Activated T-cell treated with anti-CD3 and anti-CD28 coated beads, Interleukin-2, amount 50 U/mL, for 1 hour (primary cell): ENCODE measurements at regions not wholly inside any gene's neighbourhood (a gene's known extent, or its start where the extent isn't known, plus 50 kb on each side); places are given as distances from the start of the nearest gene placed in this dataset.

Experiments used
- DNase-seq: peaks from one replicate; pipeline ENCODE4 v3.0.0-alpha.2; 2020

DNA sequence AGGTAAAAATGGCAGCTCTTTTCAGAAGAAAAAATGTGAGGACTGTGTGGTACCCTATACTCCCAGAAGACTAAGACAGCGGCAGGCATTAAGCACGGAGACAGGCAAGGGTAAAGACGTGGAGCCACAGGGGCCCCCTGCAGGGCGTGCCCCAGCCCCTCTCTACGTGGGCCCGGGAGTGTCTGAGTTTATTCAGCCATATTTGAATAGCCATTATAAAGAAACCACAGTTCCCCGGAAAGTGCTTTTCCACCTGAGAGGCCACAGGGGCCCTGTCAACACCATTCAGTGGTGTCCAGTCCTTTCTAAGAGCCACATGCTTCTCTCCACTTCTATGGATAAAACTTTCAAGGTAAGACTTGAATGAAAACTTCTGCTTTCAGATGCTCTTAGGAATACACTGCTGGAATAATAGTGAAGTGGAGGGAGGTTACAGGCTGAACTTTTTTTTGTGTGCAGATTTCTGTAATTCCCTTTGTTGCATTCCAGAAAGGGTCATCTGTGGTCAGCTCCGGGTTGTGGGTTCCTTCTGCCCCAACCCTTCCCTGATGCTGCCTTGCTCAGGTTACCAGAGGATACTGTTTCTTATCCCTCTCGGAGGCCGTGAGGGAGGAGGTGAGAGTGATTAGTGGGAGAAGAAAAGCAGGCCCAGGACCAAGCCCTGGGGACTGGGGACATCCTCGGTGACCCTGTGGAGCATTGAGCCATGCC is 58.4 kb downstream of the SLC25A47 start:
- DNase-seq = no peak

DNA sequence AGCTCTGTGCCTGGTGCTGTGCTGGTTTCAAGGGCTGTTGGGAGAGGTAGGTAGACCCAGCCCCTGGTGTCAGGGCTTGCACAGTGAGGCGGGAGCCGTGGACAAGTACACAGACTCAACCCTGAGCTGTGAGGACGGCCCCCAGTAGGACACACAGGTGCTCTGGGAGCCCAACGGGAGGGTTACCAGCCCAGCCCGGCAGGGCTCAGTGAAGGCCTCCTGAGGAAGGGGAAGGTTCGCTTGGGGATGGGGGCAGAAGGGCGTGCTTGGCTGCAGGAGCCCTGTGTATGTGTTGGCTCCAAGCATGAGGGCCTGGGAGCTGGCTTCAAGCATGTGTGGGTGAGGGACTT is 58.9 kb downstream of the SLC25A47 start:
- DNase-seq = no peak

DNA sequence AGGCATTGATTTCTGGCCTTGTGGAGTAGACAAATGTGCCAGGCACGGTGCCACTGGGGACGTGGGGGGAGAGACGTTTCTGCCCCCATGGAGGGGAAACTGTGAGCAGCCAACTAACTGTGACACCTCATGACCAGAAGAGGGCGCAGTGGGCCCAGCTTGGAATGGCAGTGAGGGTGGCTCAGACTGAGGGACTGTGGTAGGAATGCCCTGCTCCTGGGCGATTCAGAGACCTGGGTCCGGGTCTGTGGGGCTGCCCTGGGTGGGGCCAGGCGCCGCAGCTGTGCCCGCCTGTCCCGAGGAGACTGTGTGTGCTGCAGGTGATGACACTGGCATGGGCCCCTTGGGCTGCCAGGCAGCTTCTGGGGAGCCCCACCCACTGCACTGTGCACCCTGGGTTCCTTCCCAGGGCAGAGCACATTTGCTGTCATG is 60.6 kb downstream of the SLC25A47 start:
- DNase-seq = peak; percentile 64

GRCh38 chr14:100384277-100384676 is 61.1 kb downstream of the SLC25A47 start:
- no peak for DNase-seq

- DNase-seq = no peak
These were observed 62.0 kb downstream of the SLC25A47 start for GRCh38 chr14:100384819-100385813.

DNA sequence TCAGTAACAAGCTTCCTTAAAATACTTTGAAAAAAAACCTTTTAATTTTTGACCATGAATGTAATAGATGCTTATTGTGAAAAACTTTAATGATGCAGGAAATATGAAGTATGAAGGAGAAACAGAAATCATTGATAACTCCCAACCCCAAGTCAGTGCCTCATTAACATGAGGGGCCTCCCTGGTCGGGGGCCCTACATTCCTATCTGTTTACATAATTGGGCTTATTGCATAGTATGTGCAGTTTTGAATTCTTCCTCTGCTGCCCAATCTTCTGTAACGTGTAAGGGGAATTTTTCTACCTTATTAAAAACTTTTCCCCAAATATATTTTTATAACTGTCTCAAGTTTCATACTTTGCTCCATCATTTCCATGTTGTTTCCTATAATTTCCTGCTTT is 63.0 kb downstream of the SLC25A47 start:
- DNase-seq = no peak

GRCh38 chr14:100386846-100387245 is 63.7 kb downstream of the SLC25A47 start:
- DNase-seq = no peak

DNA sequence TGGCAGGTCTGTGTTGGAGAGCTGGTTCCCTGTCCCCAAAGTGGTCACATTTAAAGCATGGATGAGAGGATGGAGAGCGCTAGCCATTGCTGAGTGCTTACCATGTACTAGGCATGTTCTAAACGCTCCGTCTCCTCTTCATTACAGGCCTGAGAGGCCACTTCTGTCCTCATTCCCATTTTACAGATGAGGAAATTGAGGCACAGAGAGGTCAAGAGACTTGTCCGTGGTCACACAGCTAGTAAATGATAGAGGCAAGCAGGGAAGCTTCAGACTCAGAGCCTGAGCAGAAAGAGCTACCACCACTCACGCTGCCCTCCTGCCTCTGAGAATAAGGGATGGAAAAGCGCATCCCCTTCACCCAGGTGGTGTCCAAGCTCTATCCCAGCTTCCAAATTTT is 64.3 kb downstream of the SLC25A47 start:
- DNase-seq = no peak

DNA sequence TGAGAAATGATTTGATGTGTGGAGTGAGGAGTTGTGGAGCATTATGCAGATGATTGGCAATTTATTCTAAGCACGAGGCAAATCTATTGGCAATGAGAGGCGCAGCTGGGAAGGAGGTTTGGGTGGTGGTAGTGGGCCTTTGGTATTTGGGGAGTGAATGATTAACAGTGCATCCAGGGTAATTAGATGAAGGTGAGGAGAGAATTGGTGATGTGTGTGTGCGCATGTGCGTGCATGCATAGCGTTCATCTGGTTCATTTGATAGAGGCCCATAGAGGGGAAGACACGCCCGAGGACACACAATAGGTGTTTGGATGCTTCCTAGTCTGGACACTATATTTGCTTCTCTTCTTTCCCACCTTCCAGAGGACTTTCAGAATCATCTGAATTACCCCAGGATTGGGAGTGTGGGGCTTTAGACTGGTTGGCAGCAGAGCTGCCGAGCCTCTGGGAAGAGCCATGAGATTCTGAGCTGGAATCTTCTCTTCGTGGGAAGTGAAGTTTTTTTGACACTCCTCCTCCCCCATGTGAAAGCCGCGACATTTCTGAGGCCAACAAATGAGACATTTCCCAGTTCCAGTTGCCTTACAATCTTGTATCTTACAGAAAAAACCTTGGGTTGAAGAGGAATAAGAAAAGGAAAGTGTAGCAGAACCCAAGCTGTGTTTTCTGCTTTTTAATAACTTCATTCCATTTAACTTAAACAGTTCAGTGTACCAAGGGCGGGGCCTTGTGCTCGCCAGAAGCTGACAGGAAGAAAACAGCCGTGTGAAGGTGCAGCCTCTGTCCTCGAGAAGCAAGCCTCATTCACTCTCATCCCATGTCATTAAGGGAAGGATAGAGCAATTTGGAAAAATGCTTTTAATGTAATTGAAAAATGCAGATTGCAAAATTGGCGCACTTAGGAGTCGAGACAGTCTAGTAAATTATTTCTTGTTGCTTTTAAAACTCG is 65.2 kb downstream of the SLC25A47 start:
- no peak for DNase-seq

- no peak for DNase-seq
These were observed 66.5 kb downstream of the SLC25A47 start for GRCh38 chr14:100389497-100390104.

DNA sequence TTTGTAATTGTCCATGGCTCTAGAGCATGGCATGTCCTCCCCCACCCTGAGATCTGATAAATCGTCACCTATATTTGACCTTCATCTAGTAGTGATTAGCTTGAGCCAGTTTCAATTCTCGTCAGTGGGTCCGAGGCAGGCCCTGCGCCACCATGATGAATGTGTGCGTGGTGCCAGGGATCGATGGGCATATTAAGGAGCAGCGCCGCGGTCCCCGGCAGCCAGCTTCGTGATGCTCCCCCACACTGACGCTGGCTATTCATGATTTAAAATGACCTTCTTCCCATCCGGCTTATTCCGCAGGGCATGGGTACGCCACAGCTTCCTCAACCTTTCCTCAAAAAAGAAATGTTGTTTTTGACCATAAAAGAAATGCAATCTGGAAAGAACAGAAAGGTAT is 68.0 kb downstream of the SLC25A47 start:
- no peak for DNase-seq

- DNase-seq = no peak
These were observed 68.6 kb downstream of the SLC25A47 start for GRCh38 chr14:100391724-100392123.

GRCh38 chr14:100392356-100392755 is 69.2 kb downstream of the SLC25A47 start:
- no peak for DNase-seq

DNA sequence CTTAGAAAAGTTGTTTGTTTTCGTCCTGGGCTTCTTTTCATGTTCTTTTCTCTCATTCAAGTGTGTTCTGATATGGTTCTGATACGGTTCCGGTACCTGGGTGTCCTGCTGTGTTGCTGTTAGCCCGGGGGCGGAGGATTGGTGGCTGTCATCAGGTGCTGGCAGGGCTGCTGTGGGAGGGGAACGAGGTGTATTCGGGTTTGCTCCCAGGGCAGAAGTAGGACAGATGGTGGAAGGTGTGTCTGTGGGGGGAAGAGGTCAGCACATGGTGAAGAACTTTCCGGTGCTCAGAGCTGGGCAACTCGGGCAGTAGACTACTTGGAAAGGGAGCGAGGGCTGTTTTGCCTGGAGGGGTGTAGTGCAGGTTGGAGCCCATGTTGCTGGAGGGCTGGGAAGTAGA is 70.2 kb downstream of the SLC25A47 start:
- no peak for DNase-seq

GRCh38 chr14:100393906-100394732 is 71.0 kb downstream of the SLC25A47 start:
- no peak for DNase-seq

- no peak for DNase-seq
These were observed 71.9 kb downstream of the SLC25A47 start for GRCh38 chr14:100394886-100395672.

DNA sequence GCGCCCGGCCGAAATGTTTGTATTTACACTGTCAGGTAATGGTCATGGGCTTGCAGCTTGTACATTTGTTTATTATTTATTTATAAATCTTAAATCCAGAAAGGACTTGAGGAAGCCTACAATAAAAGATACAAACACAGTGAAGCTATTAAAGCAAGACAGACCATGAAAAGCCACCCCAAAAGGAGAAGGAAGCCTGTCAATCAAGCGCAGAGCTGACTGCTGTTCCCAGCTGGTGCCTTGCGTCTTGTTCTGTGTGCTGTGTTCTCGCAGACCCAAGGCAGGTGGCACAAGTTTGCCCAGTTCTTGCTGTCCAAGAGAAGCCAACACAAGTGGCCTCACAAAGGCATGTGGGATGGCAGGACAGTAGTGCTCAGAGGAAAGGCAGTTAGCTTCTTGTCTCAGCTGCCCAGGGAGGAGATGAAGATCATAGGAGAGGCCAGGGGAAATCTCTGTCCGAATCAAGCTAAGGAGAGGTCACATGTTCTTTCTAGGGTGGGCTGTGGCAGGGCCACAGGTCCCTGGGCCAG is 73.2 kb downstream of the SLC25A47 start:
- DNase-seq = no peak

DNA sequence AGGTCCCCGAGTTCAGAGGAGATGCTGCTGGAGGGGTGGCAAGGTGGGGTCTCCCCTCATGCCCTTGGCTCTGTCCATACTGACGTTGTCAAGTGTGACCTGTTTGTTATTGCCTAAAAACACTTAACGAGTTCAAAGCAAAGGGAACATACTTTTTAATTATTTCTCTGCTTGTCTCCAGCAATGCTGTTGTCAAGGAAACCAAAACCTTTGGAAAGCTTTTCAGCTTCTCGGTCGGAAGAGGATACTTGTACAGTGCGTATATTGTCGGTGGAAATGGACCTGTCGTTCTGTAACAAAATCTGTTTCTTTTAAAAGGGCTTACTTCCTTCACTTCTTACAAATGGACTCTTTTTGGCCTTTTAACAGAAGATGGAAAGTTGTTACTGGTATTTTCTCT is 73.9 kb downstream of the SLC25A47 start:
- no peak for DNase-seq

DNA sequence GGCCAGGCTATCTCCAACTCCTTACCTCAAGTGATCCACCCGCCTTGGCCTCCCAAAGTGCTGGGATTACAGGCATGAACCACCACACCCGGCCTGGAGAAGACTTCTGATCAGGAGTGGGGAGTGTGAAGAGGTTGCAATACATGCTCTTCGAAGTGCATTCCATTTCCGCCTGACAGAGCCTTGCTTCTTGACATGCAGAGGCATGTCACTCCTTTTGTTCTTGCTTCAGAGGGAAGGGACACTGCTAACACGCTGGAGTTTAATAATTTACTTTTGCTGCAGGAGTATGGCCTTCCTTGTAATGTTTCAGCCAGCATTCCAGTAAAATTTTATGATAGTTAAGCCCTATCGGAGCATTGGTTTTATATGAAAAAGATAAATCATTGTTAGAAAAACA is 74.9 kb downstream of the SLC25A47 start:
- DNase-seq = no peak

GRCh38 chr14:100399052-100399849 is 76.1 kb downstream of the SLC25A47 start:
- no peak for DNase-seq
